ENCODE measurements at regions not wholly inside any gene's neighbourhood (a gene's known extent, or its start where the extent isn't known, plus 50 kb on each side); places are given as distances from the start of the nearest gene placed in this dataset.

DNA sequence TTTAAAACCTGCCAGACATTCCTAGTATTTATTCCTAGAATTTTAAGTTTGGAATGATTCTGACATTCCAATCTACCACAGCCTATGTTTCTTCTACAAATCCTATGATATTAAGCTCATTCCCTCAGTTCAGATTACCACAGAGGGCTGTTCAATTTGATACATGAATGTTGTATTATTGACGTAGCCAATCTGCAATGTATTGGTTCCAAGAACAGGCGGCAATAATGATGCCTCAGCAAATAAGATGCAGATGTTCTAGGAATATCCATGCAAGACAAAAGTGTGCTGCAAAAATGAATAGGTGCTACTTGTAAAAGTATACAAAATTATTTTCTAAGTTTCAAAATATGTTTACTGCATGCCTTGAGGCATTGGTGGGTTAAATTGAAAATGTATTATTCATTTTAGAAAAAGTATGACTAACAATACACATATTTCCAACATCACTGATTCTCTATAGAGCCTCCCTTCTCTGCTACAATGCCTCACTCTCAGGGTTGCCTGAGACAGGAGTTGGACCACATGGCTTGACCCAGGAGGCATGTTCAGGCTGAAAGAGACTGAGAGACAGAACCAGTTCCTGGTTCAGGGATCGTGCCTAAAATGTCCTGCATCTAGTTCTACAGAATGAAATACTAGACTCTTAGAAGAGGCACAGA lies 94.1 kb upstream of the CREB5 start:
- H3K36me3 ChIP-seq, result no peaks in the 10 kb centered on the region
- intact Hi-C loops (cut with DNase I), result no loop called here
- no peaks in the 10 kb centered on the region for H3K9me3 ChIP-seq
- 50% methylated on average over 3 of the region's 3 CpGs for WGBS (ENCODE audit: insufficient coverage, low coverage, low lambda C conversion rate, missing lambda C conversion rate)
- no peak for TF ChIP-seq POLR2A (IDR thresholded peaks at IDR 0.05)
- TF ChIP-seq, protein P1, sequence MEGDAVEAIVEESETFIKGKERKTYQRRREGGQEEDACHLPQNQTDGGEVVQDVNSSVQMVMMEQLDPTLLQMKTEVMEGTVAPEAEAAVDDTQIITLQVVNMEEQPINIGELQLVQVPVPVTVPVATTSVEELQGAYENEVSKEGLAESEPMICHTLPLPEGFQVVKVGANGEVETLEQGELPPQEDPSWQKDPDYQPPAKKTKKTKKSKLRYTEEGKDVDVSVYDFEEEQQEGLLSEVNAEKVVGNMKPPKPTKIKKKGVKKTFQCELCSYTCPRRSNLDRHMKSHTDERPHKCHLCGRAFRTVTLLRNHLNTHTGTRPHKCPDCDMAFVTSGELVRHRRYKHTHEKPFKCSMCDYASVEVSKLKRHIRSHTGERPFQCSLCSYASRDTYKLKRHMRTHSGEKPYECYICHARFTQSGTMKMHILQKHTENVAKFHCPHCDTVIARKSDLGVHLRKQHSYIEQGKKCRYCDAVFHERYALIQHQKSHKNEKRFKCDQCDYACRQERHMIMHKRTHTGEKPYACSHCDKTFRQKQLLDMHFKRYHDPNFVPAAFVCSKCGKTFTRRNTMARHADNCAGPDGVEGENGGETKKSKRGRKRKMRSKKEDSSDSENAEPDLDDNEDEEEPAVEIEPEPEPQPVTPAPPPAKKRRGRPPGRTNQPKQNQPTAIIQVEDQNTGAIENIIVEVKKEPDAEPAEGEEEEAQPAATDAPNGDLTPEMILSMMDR (IDR thresholded peaks at IDR 0.05), result no peak
- ATAC-seq (no peak), DNase-seq (no peak)
- H3K4me3 ChIP-seq, result no peak overlapping the region
- H3K27me3 ChIP-seq, result no peaks in the 10 kb centered on the region
- H3K4me1 ChIP-seq, result no peaks in the 10 kb centered on the region
- H3K27ac ChIP-seq, result no peak overlapping the region

- intact Hi-C loops (cut with DNase I), result no loop called here
- DNase-seq, result no peak
- Histone ChIP-seq H3K36me3 (no peaks in the 10 kb centered on the region), H3K27ac (no peak overlapping the region), H3K4me1 (no peaks in the 10 kb centered on the region), H3K9me3 (no peaks in the 10 kb centered on the region), H3K27me3 (no peaks in the 10 kb centered on the region), H3K4me3 (no peak overlapping the region)
- TF ChIP-seq POLR2A (IDR thresholded peaks at IDR 0.05), result no peak
- TF ChIP-seq, protein P1 (IDR thresholded peaks at IDR 0.05), result no peak
- 80% methylated on average over 6 of the region's 7 CpGs for WGBS (ENCODE audit: insufficient coverage, low coverage, low lambda C conversion rate, missing lambda C conversion rate)
- no peak for ATAC-seq
These were observed 88.5 kb upstream of the CREB5 start for GRCh38 chr7:28323833-28324232.

GRCh38 chr7:28328146-28328545 lies 84.2 kb upstream of the CREB5 start:
- Histone ChIP-seq H3K9me3 (no peaks in the 10 kb centered on the region), H3K27me3 (no peaks in the 10 kb centered on the region), H3K4me3 (no peak overlapping the region), H3K36me3 (no peaks in the 10 kb centered on the region), H3K4me1 (no peaks in the 10 kb centered on the region), H3K27ac (no peak overlapping the region)
- WGBS (ENCODE audit: insufficient coverage, low coverage, low lambda C conversion rate, missing lambda C conversion rate), result 68% methylated on average over 2 of the region's 2 CpGs
- ATAC-seq (no peak), DNase-seq (no peak)
- no peak for TF ChIP-seq POLR2A (IDR thresholded peaks at IDR 0.05)
- TF ChIP-seq, protein P1 (IDR thresholded peaks at IDR 0.05), result no peak
- intact Hi-C loops (cut with DNase I), result no loop called here

DNA sequence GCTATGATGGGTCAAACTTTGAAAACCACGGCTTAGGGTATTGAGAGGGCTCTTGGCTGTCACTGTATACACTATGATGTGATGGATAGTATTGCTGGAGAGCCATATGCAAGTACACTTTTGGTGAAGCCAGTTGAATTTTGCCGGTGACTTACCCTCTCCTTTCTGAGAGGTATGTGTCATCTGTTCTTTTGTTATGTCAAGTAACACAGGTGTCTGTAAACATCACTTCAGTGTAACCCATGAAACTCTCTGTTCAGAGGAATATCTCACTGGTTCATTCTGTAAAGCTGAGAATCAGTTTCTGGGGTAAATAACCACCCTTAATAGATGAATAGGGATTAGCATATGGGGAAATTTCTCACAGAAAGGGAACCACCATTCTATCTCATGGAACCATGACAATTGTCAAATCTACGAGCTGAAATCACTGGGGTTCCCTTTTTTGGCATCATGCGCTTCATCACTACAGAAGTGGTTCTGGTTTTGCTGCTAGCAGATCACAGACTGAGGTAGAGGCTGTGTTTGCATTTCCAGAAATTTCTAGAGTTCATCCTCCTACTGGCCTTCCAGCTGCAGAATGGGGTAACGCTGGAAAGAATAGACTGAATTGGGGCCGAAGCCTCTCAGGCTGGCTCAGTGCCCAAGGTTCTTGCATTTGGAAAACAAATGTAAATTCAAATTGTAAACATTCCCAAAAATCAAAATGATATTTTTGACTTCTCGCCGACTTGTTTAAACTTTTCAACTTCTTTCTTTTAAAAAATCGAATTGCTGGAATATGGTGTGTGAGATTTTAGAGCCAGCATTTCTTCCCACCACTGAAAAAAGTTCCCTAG lies 83.3 kb upstream of the CREB5 start:
- no peak overlapping the region for H3K27ac ChIP-seq
- WGBS (ENCODE audit: insufficient coverage, low coverage, low lambda C conversion rate, missing lambda C conversion rate), result 67% methylated on average over 9 of the region's 9 CpGs
- ATAC-seq (no peak), DNase-seq (no peak)
- H3K9me3 ChIP-seq, result no peaks in the 10 kb centered on the region
- no peak overlapping the region for H3K4me3 ChIP-seq
- H3K4me1 ChIP-seq, result no peaks in the 10 kb centered on the region
- H3K27me3 ChIP-seq, result no peaks in the 10 kb centered on the region
- intact Hi-C loops (cut with DNase I), result no loop called here
- no peaks in the 10 kb centered on the region for H3K36me3 ChIP-seq
- TF ChIP-seq, protein P1 (IDR thresholded peaks at IDR 0.05), result no peak
- no peak for TF ChIP-seq POLR2A (IDR thresholded peaks at IDR 0.05)

Measured in right lobe of liver (tissue), 6 donors.